A549 (cell line): ENCODE measurements at regions not wholly inside any gene's neighbourhood (a gene's known extent, or its start where the extent isn't known, plus 50 kb on each side); places are given as distances from the start of the nearest gene placed in this dataset.

ENCODE experiments used
- CTCF ChIP-seq: fragments of >200 bp; sonication (Bioruptor Twin); formaldehyde crosslinking; IDR thresholded peaks from 3 replicates; pipeline ENCODE4 v1.5.1; 2016
- FOXS1 ChIP-seq: fragments of 250-450 bp; sonication (Bioruptor Pico); IDR thresholded peaks from 2 replicates; pipeline ENCODE4 v1.5.0; 2020; ENCODE audit warnings: mild to moderate bottlenecking, moderate library complexity
- NR3C1 ChIP-seq: fragments of >200 bp; sonication (Bioruptor Twin); formaldehyde crosslinking; IDR thresholded peaks from 3 replicates; pipeline ENCODE4 v1.6.1; 2017
- POLR2A ChIP-seq: IDR thresholded peaks from 2 replicates; pipeline ENCODE4 v1.6.1; 2012; ENCODE audit warnings: mild to moderate bottlenecking, low read length
- RAD21 ChIP-seq, 2 experiments: fragments of >200 bp in 1 of 2; sonication (Bioruptor Twin) in 1 of 2; formaldehyde crosslinking in 1 of 2; IDR thresholded peaks in 1 of 2; conservative IDR thresholded peaks in 1 of 2; 2 replicates in 1 of 2; 3 replicates in 1 of 2; pipeline ENCODE4 v1.6.1; 2012 to 2018; ENCODE audit warnings: inconsistent platforms in 1 of 2
- RCOR1 ChIP-seq: fragments of 150-350 bp; IDR thresholded peaks from 2 replicates; pipeline ENCODE4 v1.6.1; 2014; ENCODE audit warnings: antibody characterized with exemption, low read length, low read depth
- TF ChIP-seq, protein P1 (sequence below): fragments of >200 bp; sonication (Bioruptor Twin); formaldehyde crosslinking; IDR thresholded peaks from 3 replicates; pipeline ENCODE4 v1.6.1; 2016
- TF ChIP-seq, protein P2 (sequence below): IDR thresholded peaks from 2 replicates; pipeline ENCODE4 v1.6.1; 2012

DNA sequence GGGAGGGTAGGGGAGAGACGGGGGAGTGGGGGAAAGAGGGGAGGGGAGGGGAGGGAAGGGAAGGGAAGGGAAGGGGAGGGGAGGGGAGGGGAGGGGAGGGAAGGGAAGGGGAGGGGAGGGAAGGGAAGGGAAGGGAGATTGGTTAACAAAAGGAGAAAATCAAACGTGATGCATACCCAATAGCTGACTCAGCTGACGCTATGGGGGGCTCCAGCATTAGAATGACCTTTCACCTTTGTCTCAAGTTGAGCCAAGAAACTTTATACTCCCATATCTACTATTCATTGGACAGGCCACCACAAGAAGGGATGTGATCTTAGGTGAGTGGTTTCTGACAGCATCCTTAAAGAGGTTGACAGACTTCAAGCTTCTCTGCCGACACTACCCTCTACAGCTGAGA, 432.8 kb upstream of the CDH5 start:
- TF ChIP-seq CTCF, result no peak
- TF ChIP-seq, protein P1, sequence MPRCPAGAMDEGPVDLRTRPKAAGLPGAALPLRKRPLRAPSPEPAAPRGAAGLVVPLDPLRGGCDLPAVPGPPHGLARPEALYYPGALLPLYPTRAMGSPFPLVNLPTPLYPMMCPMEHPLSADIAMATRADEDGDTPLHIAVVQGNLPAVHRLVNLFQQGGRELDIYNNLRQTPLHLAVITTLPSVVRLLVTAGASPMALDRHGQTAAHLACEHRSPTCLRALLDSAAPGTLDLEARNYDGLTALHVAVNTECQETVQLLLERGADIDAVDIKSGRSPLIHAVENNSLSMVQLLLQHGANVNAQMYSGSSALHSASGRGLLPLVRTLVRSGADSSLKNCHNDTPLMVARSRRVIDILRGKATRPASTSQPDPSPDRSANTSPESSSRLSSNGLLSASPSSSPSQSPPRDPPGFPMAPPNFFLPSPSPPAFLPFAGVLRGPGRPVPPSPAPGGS, result no peak
- TF ChIP-seq, protein P2, sequence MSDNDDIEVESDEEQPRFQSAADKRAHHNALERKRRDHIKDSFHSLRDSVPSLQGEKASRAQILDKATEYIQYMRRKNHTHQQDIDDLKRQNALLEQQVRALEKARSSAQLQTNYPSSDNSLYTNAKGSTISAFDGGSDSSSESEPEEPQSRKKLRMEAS, result no peak
- TF ChIP-seq NR3C1, result no peak
- no peak for TF ChIP-seq RCOR1
- no peak for TF ChIP-seq POLR2A
- TF ChIP-seq FOXS1, result no peak
- no peak for TF ChIP-seq RAD21 (conservative IDR thresholded peaks at IDR 0.05 in 1 of 2, IDR thresholded peaks at IDR 0.05 in 1 of 2)
